ENCODE measurements at regions not wholly inside any gene's neighbourhood (a gene's known extent, or its start where the extent isn't known, plus 50 kb on each side); places are given as distances from the start of the nearest gene placed in this dataset.
"Not testable (repeated sequence)": the region's sequence is repeated elsewhere in the genome, so short reads cannot be mapped to it uniquely, and the experiment has no call there.

DNA sequence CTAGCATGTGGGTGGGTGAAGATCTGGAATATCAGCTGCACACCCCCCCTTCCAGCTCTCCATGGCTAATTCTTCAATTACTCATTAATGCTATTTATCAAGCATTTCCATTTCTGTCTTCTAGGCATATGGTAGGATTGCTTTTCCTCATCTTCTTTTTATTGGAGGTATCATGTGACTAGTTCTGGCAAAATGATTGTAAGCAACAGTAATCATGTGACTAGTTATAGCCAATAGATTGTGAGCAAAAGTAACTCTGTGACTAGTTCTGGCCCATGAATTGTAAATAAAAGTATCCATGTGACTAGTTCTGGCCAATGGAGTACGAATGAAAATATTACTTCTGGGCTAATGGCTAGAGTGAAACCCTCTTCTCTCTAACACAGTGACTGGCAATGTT, 107.0 kb upstream of the TMEM132E start:
- ChIA-PET CTCF (no interaction called here), POLR2A (no interaction called here)
- DNase-seq (ENCODE audit: extremely low spot score), result no peak
- TF ChIP-seq FOXM1 (IDR thresholded peaks at IDR 0.05; ENCODE audit: borderline replicate concordance) (no peak), BHLHE40 (IDR thresholded peaks at IDR 0.05; ENCODE audit: borderline replicate concordance) (no peak), CTBP1 (IDR thresholded peaks at IDR 0.05; ENCODE audit: borderline replicate concordance) (no peak), NFRKB (IDR thresholded peaks at IDR 0.05) (no peak), ARNT (IDR thresholded peaks at IDR 0.05) (no peak), ZNF384 (IDR thresholded peaks at IDR 0.05) (no peak)

DNA sequence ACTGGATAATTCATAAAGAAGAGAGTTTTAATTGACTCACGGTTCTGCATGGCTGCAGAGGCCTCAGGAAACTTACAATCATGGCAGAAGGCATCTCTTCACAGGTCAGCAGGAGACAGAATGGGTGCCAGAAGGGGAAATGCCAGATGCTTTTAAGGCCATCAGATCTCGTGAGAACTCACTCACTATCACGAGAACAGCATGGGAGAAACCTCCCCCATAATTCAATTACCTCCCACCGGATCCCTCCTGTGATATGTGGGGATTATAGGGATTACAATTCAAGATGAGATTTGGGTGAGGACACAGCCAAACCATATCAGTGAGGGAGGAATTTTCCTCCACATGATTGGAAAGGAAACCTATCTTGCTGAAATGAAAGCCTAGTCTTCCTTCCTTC, 108.1 kb upstream of the TMEM132E start:
- DNase-seq (ENCODE audit: extremely low spot score); CTCF ChIA-PET: not testable (repeated sequence)
- POLR2A ChIA-PET, result interaction anchor here (1.1 kb wide), 1 partner anchor 17 kb away, joined by 3 read pairs; no protein-coding TSS in a partner anchor

DNA sequence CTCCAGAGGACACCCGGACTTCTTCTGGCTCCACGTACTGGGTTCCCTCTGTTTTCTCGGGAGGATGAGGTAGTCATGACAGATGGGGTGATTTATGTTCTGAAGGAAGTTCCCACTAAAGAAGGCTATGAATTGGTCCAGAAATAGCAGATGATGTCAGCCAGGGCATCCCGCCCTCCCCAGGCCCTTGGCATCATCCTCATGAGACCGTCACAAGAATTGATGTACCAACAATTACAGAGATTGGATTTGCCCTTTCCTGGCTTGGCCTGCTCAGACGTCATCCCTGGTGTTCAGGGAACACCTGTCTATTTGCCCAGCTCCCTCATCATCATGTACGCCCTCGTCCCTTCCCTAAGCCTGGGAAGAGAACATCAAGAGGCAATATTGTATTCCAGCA, 102.8 kb upstream of the CCL1 start:
- no peak for TF ChIP-seq FOXK2 (IDR thresholded peaks at IDR 0.05)
- POLR2A ChIA-PET, result no interaction called here
- CTCF ChIA-PET, result no interaction called here
- no peak for DNase-seq (ENCODE audit: extremely low spot score)

DNA sequence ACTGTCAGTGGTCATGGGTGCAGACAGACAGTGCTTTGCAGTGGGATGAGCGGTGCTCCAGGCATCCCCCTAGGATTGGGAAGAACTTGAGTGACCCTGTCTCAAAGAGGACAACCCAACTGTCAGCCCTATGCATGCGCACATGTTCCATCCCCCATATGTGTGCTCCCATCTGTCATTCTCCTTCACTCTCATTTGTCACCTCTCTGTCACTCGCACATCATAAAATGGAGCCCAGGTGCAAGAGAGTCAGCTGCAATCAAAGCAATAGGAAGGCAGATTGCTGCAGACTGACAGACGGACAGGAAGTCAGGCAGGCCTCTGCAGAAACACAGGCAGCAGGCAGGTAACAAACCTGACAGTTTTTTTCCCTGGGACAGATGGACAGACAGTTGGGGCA, 101.8 kb upstream of the CCL1 start:
- CTCF ChIA-PET, result no interaction called here
- TF ChIP-seq SUZ12 (IDR thresholded peaks at IDR 0.05) (no peak), LEF1 (IDR thresholded peaks at IDR 0.05; ENCODE audit: borderline replicate concordance) (no peak), FOXA1 (IDR thresholded peaks at IDR 0.05) (no peak), SP1 (IDR thresholded peaks at IDR 0.05) (no peak), ZNF384 (IDR thresholded peaks at IDR 0.05) (no peak), NFRKB (IDR thresholded peaks at IDR 0.05) (no peak), CTBP1 (IDR thresholded peaks at IDR 0.05; ENCODE audit: borderline replicate concordance) (no peak), HDGF (IDR thresholded peaks at IDR 0.05; ENCODE audit: borderline replicate concordance) (no peak), TARDBP (IDR thresholded peaks at IDR 0.05) (no peak), L3MBTL2 (conservative IDR thresholded peaks at IDR 0.05) (no peak), BHLHE40 (IDR thresholded peaks at IDR 0.05; ENCODE audit: borderline replicate concordance) (no peak)
- TF ChIP-seq, protein P1, sequence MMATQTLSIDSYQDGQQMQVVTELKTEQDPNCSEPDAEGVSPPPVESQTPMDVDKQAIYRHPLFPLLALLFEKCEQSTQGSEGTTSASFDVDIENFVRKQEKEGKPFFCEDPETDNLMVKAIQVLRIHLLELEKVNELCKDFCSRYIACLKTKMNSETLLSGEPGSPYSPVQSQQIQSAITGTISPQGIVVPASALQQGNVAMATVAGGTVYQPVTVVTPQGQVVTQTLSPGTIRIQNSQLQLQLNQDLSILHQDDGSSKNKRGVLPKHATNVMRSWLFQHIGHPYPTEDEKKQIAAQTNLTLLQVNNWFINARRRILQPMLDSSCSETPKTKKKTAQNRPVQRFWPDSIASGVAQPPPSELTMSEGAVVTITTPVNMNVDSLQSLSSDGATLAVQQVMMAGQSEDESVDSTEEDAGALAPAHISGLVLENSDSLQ (IDR thresholded peaks at IDR 0.05), result no peak
- no peak for DNase-seq (ENCODE audit: extremely low spot score)
- POLR2A ChIA-PET, result no interaction called here

DNA sequence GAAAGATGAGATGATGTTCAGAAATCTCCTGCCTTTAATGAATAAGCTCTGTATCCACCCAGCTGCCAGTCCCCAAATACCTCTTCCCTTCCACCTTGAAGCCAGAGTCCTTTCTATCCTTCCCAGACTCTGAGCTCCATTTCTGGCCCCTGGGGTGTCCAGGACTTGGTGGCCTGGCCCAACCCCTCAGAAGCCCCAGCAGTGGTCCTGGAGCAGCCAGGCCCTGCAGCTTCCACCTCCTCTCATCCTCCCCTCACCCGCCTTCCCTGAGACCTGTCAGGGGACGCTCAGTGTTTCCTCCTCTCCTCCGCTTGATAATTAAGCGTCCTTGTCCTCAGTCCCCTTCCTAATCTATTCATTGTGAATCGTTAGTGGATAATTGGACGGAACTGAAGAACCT, 95.2 kb upstream of the CCL1 start:
- no peak for DNase-seq (ENCODE audit: extremely low spot score)
- ChIA-PET CTCF (no interaction called here), POLR2A (no interaction called here)
- TF ChIP-seq FOXM1 (IDR thresholded peaks at IDR 0.05; ENCODE audit: borderline replicate concordance), result no peak
- no peak for TF ChIP-seq NFRKB (IDR thresholded peaks at IDR 0.05)
- TF ChIP-seq HDGF (IDR thresholded peaks at IDR 0.05; ENCODE audit: borderline replicate concordance), result no peak
- TF ChIP-seq SUZ12 (IDR thresholded peaks at IDR 0.05), result no peak
- no peak for TF ChIP-seq FOXK2 (IDR thresholded peaks at IDR 0.05)
- no peak for TF ChIP-seq BHLHE40 (IDR thresholded peaks at IDR 0.05; ENCODE audit: borderline replicate concordance)

DNA sequence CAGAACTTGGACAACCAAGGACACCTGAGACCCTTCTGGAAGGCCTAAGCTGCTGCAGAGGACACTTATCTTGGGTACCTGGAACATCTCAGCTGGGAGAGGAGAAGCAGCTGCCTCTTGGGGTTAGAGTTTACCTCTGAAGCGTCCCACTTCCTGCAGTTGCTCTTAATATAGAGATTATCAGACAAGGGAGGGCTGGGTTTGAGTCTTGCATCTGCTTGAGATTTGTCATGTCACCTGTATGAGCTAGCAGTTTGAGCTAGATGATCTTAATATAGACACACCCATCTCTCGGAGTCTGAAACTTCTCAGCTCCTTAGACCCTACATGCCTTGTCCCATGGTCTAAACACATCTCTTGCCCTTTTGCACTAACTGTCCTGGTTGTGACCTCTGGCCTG, 93.1 kb upstream of the CCL1 start:
- DNase-seq (ENCODE audit: extremely low spot score), result no peak
- CTCF ChIA-PET, result no interaction called here
- TF ChIP-seq TARDBP (IDR thresholded peaks at IDR 0.05), result no peak
- no peak for TF ChIP-seq FOXK2 (IDR thresholded peaks at IDR 0.05)
- no peak for TF ChIP-seq SP1 (IDR thresholded peaks at IDR 0.05)
- no peak for TF ChIP-seq CTBP1 (IDR thresholded peaks at IDR 0.05; ENCODE audit: borderline replicate concordance)
- POLR2A ChIA-PET, result no interaction called here

DNA sequence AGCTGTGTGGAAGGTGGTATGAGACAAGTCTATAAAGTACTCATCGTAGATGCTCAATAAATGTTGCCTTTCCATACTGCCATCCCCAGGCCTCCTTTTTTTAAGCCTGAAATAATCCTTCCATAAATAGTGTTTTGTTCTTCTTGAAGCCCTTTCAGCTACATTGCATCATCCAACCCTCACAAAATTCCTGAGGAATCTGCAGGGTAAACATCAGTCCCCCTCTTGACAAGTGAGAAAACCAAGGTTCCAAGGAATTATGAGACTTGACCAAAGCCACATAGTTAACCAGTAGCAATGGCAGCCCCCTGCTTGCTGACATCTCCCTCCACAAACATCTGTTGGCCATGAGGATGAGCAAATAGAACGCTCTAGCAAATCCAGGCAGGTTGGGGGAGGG, 89.7 kb upstream of the CCL1 start:
- ChIA-PET POLR2A (no interaction called here), CTCF (no interaction called here)
- DNase-seq (ENCODE audit: extremely low spot score), result no peak
- no peak for TF ChIP-seq SUZ12 (IDR thresholded peaks at IDR 0.05)

DNA sequence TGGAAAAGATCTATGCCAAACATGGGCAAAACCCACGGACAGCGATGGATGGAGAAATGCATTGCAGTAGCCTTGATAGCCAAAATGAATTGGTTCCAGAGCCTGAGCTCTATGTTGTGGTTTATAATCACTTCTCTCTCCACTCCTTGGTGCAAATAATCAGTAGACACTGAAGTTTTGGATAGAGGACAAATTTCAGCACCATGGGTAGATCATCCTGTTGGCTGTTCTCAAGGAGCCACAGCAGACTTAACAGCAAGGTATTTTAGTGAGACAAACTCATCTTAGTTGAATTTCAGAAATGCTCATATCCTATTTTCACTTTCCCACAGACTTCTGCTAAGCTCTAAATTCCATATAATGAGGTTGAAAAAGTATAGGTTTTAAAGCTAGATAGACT, 88.3 kb upstream of the CCL1 start:
- CTCF ChIA-PET, result no interaction called here
- no peak for DNase-seq (ENCODE audit: extremely low spot score)
- no peak for TF ChIP-seq FOXA1 (IDR thresholded peaks at IDR 0.05)
- POLR2A ChIA-PET, result no interaction called here

DNA sequence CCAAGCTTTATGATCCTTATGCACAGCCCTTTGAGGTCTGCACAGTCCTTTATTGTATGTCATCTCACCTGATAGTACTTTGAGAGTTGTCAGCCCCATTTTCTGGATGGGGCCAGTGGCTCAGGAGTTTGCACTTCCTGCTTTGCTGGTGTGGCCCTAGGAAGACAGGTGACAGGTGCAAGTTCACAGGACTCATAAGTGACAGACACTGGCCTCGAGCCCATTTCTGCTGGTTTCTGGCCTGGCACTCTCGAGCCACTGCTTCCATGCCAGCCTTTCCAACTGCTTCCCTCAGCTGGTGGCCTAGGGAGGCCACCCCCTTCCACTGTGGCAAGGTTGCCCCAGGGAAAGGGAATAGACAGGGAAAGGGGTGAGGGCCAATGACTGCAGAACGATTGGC, 84.4 kb upstream of the CCL1 start:
- TF ChIP-seq, protein P1 (IDR thresholded peaks at IDR 0.05), result no peak
- no peak for TF ChIP-seq FOXM1 (IDR thresholded peaks at IDR 0.05; ENCODE audit: borderline replicate concordance)
- TF ChIP-seq ELF4 (IDR thresholded peaks at IDR 0.05), result no peak
- TF ChIP-seq L3MBTL2 (conservative IDR thresholded peaks at IDR 0.05), result no peak
- TF ChIP-seq FOXA1 (IDR thresholded peaks at IDR 0.05), result no peak
- TF ChIP-seq FOXK2 (IDR thresholded peaks at IDR 0.05), result no peak
- no peak for TF ChIP-seq BHLHE40 (IDR thresholded peaks at IDR 0.05; ENCODE audit: borderline replicate concordance)
- TF ChIP-seq ARNT (IDR thresholded peaks at IDR 0.05), result no peak
- TF ChIP-seq SP1 (IDR thresholded peaks at IDR 0.05), result no peak
- TF ChIP-seq SUZ12 (IDR thresholded peaks at IDR 0.05), result no peak
- no peak for TF ChIP-seq HDGF (IDR thresholded peaks at IDR 0.05; ENCODE audit: borderline replicate concordance)
- no peak for TF ChIP-seq CTBP1 (IDR thresholded peaks at IDR 0.05; ENCODE audit: borderline replicate concordance)
- TF ChIP-seq LEF1 (IDR thresholded peaks at IDR 0.05; ENCODE audit: borderline replicate concordance), result no peak
- no peak for TF ChIP-seq TARDBP (IDR thresholded peaks at IDR 0.05)
- no peak for TF ChIP-seq ZNF384 (IDR thresholded peaks at IDR 0.05)
- no peak for TF ChIP-seq NFRKB (IDR thresholded peaks at IDR 0.05)
- CTCF ChIA-PET, result interaction anchor here (1.2 kb wide), 1 partner anchor 72 kb away, joined by 4 read pairs; no protein-coding TSS in a partner anchor
- POLR2A ChIA-PET, result no interaction called here
- no peak for DNase-seq (ENCODE audit: extremely low spot score)

All from HEK293T (cell line).